Tibial nerve (tissue), 3 donors: ENCODE measurements at regions not wholly inside any gene's neighbourhood (a gene's known extent, or its start where the extent isn't known, plus 50 kb on each side); places are given as distances from the start of the nearest gene placed in this dataset.

Experiments
- CTCF ChIP-seq, 5 experiments: fragments of 200-600 bp in 3 of 5; fragments of 450-650 bp in 2 of 5; sonication (generic) in 3 of 5; IDR thresholded peaks; one replicate each; pipeline ENCODE4 v1.5.1; 2016 to 2019; ENCODE audit warnings: antibody characterized with exemption in 5 of 5, mild to moderate bottlenecking in 3 of 5, moderate library complexity in 2 of 5
- POLR2A ChIP-seq, 2 donors: fragments of 450-650 bp; IDR thresholded peaks; one replicate each; pipeline ENCODE4 v1.6.1; 2017; ENCODE audit warnings: antibody characterized with exemption in 2 of 2, mild to moderate bottlenecking in 2 of 2, moderate library complexity in 2 of 2

DNA sequence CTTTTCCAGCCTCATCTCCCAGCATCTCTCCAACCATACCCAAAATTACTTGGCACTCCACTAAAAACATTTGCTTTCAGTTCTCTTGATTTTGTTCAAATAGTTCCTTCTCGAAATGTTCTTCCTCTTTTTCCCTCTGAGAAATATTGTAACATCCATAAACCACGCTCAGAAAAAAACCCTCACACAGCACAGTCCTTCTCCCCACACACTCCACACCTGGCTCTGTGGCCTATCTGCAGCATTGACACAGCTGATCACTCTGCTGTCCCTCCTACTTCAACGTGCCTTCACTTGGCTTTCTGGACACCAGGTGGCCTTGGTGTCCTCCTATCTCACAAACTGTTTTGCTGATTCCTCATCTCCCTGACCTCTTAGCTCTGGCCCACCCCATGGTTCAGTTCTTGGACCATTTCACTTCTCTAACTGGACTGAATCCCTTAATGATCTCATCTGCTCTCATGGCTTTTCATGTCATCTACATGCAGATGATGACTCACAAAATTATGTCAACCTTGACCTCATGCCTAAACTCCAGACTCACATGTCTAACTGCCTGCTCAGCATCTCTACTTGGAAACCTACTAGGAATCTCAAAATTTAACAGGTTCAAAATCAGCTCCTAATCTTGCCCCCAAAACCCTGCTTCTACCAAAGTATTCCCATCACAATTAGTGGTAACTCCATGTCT, 93.3 kb downstream of the TRIM42 start:
- TF ChIP-seq POLR2A (IDR thresholded peaks at IDR 0.05), result no peak
- TF ChIP-seq CTCF (IDR thresholded peaks at IDR 0.05), result no peak
